Ovary (tissue), 7 donors: ENCODE measurements at regions not wholly inside any gene's neighbourhood (a gene's known extent, or its start where the extent isn't known, plus 50 kb on each side); places are given as distances from the start of the nearest gene placed in this dataset.

Source experiments
- DNase-seq, 5 donors: peaks; one replicate each; pipeline ENCODE4 v3.0.0-alpha.2; 2019 to 2020
- H3K27ac ChIP-seq, 2 donors: fragments of 200-600 bp; one replicate each; pipeline versions ENCODE4 v1.5.1 to v1.8.0; 2019 to 2022
- H3K27me3 ChIP-seq: fragments of 200-600 bp; one replicate; pipeline ENCODE4 v1.8.0; 2022
- H3K36me3 ChIP-seq: fragments of 200-600 bp; sonication (generic); one replicate; pipeline ENCODE4 v1.5.1; 2019
- H3K4me1 ChIP-seq: one replicate; pipeline ENCODE4 v1.8.1; 2013; ENCODE audit warnings: mild to moderate bottlenecking, moderate library complexity; ENCODE audit not compliant: insufficient read depth
- H3K4me3 ChIP-seq: fragments of 200-600 bp; sonication (generic); one replicate; pipeline ENCODE4 v1.5.1; 2017
- H3K9me3 ChIP-seq, 2 donors: fragments of 200-600 bp in 1 of 2; sonication (generic) in 1 of 2; one replicate each; pipeline versions ENCODE4 v1.5.1 to v1.8.1; 2013 to 2019; ENCODE audit warnings: mild to moderate bottlenecking in 1 of 2, moderate library complexity in 1 of 2
- EP300 ChIP-seq: sonication (generic); formaldehyde crosslinking; IDR thresholded peaks from one replicate; pipeline ENCODE4 v1.6.1; 2017; ENCODE audit warnings: antibody characterized with exemption
- POLR2A ChIP-seq: fragments of 450-650 bp; IDR thresholded peaks from one replicate; pipeline ENCODE4 v1.6.1; 2017; ENCODE audit warnings: antibody characterized with exemption, mild to moderate bottlenecking, moderate library complexity
- WGBS, 3 donors: extraction: QIAGEN DNeasy Blood & Tissue Kit in 1 of 3; methylation state at CpG; one replicate each; pipeline versions ENCODE4 v1.1.5 to v1.1.7; 2013 to 2017; 5-methylcytosine and 5-hydroxymethylcytosine counted together
- intact Hi-C, 4 donors: fragments of 100-400 bp; cut with DNase I; formaldehyde crosslinking; loops; one replicate each; pipeline versions ENCODE4 v1.11.0 to v1.15.1; 2022 to 2023
- TF ChIP-seq, protein P1 (sequence below), 3 donors: fragments of 450-650 bp in 2 of 3; fragments of 200-600 bp in 1 of 3; IDR thresholded peaks; one replicate each; pipeline versions ENCODE4 v1.5.1 to v1.8.0; 2016 to 2022; ENCODE audit warnings: antibody characterized with exemption in 3 of 3, mild to moderate bottlenecking in 1 of 3
- donor health status: DM: no; HTN: no; CAD: no; lungs with moderate emphysema.
- donor health status: DM: no; HTN: no; CAD: no.
- donor health status: Bipolar disorder and iron deficiency.
- donor health status: DM: no; HTN: no; CAD: no.
- donor health status: DM: yes; HTN: yes; CAD: no.

DNA sequence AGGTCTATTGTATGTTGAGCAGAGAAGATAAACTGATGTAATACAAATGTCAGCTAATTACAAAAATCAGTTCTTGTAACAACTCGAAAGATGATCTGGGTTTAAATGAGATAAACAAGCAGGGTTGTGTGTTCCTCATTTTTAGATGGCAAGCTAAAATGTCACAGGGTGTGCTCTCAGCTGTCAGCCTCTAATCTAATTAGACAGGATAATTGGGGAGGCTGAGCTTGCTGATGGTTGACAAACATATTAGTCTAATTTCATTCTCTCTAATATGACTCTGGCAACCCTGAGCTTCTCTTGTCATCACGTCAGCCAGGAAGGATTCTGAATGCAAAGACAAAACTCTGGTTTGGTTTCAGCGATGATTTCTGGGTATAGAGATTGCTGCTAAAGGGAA, 335.3 kb upstream of the KAZN start:
- Histone ChIP-seq H3K36me3 (no peaks in the 10 kb centered on the region), H3K27ac (no peak overlapping the region), H3K9me3 (no peaks in the 10 kb centered on the region), H3K27me3 (no peaks in the 10 kb centered on the region), H3K4me1 (peaks cover 4% of the 10 kb centered on the region), H3K4me3 (no peak overlapping the region)
- WGBS, 3 donors: 71 to 81% (median 80%) methylated on average over 3 of the region's 3 CpGs
- DNase-seq: no peak
- TF ChIP-seq EP300: no peak
- TF ChIP-seq POLR2A: no peak
- TF ChIP-seq, protein P1, sequence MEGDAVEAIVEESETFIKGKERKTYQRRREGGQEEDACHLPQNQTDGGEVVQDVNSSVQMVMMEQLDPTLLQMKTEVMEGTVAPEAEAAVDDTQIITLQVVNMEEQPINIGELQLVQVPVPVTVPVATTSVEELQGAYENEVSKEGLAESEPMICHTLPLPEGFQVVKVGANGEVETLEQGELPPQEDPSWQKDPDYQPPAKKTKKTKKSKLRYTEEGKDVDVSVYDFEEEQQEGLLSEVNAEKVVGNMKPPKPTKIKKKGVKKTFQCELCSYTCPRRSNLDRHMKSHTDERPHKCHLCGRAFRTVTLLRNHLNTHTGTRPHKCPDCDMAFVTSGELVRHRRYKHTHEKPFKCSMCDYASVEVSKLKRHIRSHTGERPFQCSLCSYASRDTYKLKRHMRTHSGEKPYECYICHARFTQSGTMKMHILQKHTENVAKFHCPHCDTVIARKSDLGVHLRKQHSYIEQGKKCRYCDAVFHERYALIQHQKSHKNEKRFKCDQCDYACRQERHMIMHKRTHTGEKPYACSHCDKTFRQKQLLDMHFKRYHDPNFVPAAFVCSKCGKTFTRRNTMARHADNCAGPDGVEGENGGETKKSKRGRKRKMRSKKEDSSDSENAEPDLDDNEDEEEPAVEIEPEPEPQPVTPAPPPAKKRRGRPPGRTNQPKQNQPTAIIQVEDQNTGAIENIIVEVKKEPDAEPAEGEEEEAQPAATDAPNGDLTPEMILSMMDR (IDR thresholded peaks at IDR 0.05): no peak
- intact Hi-C loops: no loop called here

DNA sequence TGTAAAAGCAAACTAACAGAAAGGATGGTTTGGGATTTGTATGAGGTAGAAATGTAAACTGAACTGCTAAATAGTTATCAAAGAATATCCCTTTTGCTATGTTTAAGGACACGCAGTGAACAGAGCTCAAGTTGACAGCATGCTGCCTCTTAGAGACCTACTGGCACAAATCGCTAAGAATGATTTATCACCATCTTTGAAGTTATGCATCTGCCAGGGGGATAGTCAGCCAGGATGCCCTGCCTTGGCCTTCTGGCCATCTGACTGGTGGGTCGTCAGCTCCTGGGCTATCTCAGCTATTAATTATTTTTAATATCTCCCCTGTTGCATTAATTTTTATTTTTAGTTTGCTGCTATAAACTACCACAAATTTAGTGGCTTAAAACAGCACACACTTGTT, 334.8 kb upstream of the KAZN start:
- DNase-seq: no peak

DNA sequence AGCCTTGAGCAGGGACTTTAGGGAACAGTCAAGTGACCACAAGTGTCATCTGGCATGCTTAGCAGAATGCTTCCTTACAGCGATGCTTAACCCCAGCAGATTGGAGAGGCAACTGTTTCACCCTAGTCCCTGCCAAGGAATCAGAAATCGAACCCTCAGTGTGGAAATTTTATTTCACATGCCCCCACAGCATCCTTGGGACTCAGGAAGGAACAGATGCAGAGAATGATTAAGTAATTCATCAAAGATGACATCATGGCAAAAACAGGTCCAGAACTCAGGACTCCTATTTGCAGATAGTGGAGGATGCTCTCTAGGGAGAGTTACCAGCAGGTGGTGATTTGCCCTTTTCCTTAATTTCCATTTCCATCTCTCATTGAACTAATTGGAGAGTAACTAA, 333.0 kb upstream of the KAZN start:
- H3K9me3 ChIP-seq: no peaks in the 10 kb centered on the region
- DNase-seq: no peak
- H3K36me3 ChIP-seq: no peaks in the 10 kb centered on the region
- H3K27ac ChIP-seq: no peak overlapping the region
- intact Hi-C loops: no loop called here
- 93 to 98% (median 93%) methylated on average over 2 of the region's 2 CpGs for WGBS, 3 donors
- TF ChIP-seq EP300 (no peak), POLR2A (no peak)
- TF ChIP-seq, protein P1 (IDR thresholded peaks at IDR 0.05): no peak
- no peaks in the 10 kb centered on the region for H3K27me3 ChIP-seq
- H3K4me3 ChIP-seq: no peak overlapping the region
- no peaks in the 10 kb centered on the region for H3K4me1 ChIP-seq

More for the DNA sequence above, 334.8 kb upstream of the KAZN start:
- Histone ChIP-seq H3K4me3 (no peak overlapping the region), H3K9me3 (no peaks in the 10 kb centered on the region), H3K4me1 (peaks cover 4% of the 10 kb centered on the region), H3K36me3 (no peaks in the 10 kb centered on the region), H3K27me3 (no peaks in the 10 kb centered on the region), H3K27ac (no peak overlapping the region)
- 38 to 45% (median 42%) methylated on average over 3 of the region's 3 CpGs for WGBS, 3 donors
- intact Hi-C loops: no loop called here
- TF ChIP-seq, protein P1 (IDR thresholded peaks at IDR 0.05): no peak
- TF ChIP-seq POLR2A (no peak), EP300 (no peak)

DNA sequence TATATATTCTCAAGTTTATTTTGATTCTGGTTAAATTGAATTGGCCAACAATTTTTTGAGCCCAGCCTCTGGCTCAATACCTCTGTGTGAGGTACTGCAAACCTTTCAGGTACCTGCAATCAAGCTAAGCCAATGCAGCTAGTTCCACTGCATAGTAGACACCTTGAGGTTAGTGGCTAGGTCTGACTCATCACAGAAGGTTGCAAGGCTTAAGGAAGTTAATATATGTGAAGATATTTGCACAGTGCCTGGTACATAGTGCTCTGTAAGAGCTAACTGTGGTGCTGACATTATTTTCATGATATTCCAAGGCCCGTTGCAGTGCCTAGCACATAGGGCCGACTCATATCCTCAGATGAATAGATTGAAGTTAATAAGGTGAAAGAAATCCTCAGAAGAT, 330.5 kb upstream of the KAZN start:
- 73 to 80% (median 75%) methylated on average over 2 of the region's 2 CpGs for WGBS, 3 donors
- H3K36me3 ChIP-seq: no peaks in the 10 kb centered on the region
- H3K4me1 ChIP-seq: no peaks in the 10 kb centered on the region
- H3K27ac ChIP-seq: no peak overlapping the region
- TF ChIP-seq EP300: no peak
- no peak for TF ChIP-seq POLR2A
- TF ChIP-seq, protein P1 (IDR thresholded peaks at IDR 0.05): no peak
- no peaks in the 10 kb centered on the region for H3K27me3 ChIP-seq
- no peak for DNase-seq
- H3K4me3 ChIP-seq: no peak overlapping the region
- no peaks in the 10 kb centered on the region for H3K9me3 ChIP-seq
- intact Hi-C loops: no loop called here

GRCh38 chr1:14270821-14271220, 327.7 kb upstream of the KAZN start:
- H3K27me3 ChIP-seq: no peaks in the 10 kb centered on the region
- no peaks in the 10 kb centered on the region for H3K36me3 ChIP-seq
- no peak for DNase-seq
- no peaks in the 10 kb centered on the region for H3K4me1 ChIP-seq
- no peaks in the 10 kb centered on the region for H3K9me3 ChIP-seq
- no peak overlapping the region for H3K4me3 ChIP-seq
- H3K27ac ChIP-seq: no peak overlapping the region
- WGBS, 3 donors: 88 to 92% (median 89%) methylated on average over 7 of the region's 7 CpGs
- intact Hi-C loops: no loop called here
- TF ChIP-seq, protein P1 (IDR thresholded peaks at IDR 0.05): no peak
- TF ChIP-seq EP300: no peak
- no peak for TF ChIP-seq POLR2A
